NT2/D1 (cell line): ENCODE measurements at regions not wholly inside any gene's neighbourhood (a gene's known extent, or its start where the extent isn't known, plus 50 kb on each side); places are given as distances from the start of the nearest gene placed in this dataset.

Experiments
- SUZ12 ChIP-seq: IDR thresholded peaks from 2 replicates; pipeline ENCODE4 v1.6.1; 2011; ENCODE audit not compliant: insufficient read length, insufficient read depth; ENCODE audit errors: extremely low read depth
- YY1 ChIP-seq: IDR thresholded peaks from 2 replicates; pipeline ENCODE4 v1.6.1; 2011; ENCODE audit not compliant: insufficient read length, insufficient read depth
- ZNF274 ChIP-seq: IDR thresholded peaks from 2 replicates; pipeline ENCODE4 v1.6.1; 2011; ENCODE audit warnings: mild to moderate bottlenecking, low read depth, low read length

GRCh38 chr3:70702132-70702531 is 389.7 kb upstream of the MDFIC2 start:
- no peak for TF ChIP-seq ZNF274
- TF ChIP-seq YY1: no peak
- TF ChIP-seq SUZ12: no peak
